Activated CD4-positive, alpha-beta T cell treated with anti-CD3 and anti-CD28 coated beads, Interleukin-2, Interleukin-4, amounts not matched to agents 100 ng/mL and 50 ng/mL, durations not matched to agents 16 hours and 8 hours (primary cell): ENCODE measurements at regions not wholly inside any gene's neighbourhood (a gene's known extent, or its start where the extent isn't known, plus 50 kb on each side); places are given as distances from the start of the nearest gene placed in this dataset.

Experiments
- DNase-seq: peaks from one replicate; pipeline ENCODE4 v3.0.0-alpha.2; 2020; ENCODE audit warnings: low spot score

DNA sequence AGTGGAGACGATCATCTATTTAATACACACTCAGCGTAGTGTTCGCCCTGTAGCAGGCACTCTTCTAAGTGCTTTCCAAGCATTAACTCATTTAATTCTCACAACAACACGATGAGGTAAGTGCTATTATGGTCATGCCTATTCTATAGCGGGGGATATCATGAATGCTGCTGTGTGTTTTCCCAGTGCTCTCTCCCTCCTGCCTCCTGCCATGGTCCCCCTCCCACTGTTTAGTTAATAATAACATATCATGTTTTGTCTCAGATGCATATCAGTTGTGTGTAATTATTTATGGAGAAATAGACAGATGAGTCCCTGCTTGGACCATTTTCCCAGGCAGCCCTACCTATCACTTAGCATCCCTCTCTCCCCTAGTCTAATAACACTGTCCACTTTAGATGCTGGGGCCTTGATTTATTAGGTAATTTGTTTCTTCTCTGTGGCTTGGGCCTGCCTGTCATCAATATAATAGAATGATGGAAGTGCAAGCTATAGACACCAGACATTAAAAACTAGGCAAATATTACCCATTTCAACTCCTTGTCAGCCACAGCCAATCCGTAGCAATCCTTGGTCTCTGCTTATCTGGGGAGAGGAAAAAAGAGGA is 122.9 kb upstream of the TLE3 start:
- DNase-seq = no peak

DNA sequence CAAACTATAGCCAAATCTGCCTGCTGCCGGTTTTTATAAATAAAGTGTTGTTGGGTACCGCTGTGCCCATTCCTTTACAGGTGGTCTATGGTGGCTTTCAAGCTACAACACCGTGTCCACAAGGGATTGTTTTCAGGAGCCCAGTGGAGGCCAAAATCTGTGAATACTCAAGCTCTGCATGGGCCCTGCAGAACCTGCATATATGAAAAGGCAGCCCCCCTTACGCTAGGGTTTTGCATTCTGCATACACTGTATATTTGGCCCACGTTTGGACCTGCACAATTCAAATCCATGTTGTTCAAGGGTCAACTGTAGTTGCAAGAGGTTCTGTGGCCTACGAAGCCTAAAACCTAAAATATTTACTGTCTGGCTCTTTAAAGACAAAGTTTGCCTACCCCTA is 122.2 kb upstream of the TLE3 start:
- DNase-seq = no peak

DNA sequence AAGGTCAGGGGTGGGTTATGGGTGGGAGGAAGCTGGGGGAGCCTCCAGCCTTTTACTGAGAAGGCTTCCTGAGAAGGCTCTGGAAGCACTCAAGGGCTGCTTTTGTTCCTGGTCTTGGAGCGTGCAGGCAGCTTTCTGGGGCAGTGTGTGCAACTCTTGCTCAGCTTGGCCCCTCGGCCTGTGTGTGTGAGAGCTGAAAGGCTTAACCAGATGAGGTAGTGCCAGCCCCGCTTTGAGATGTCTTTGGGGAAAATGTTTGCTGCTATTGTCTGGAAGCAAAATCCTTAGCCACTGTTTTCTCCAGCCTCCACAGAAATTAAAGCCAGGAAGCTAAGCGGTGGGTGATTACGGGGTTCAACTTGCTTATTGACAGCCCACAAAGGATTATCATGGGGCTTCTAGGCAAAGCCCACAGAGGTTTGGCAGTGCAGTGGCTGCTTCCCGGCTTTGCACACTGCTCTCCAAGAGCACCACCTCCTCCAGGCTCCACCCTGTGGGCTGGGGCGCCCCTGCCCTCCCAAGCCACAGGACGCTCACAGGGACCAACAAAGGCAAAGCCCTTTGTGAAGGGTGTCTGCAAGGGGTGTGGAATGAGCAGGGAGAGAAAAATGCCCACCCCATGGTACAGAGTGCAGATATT is 121.7 kb upstream of the TLE3 start:
- no peak for DNase-seq

DNA sequence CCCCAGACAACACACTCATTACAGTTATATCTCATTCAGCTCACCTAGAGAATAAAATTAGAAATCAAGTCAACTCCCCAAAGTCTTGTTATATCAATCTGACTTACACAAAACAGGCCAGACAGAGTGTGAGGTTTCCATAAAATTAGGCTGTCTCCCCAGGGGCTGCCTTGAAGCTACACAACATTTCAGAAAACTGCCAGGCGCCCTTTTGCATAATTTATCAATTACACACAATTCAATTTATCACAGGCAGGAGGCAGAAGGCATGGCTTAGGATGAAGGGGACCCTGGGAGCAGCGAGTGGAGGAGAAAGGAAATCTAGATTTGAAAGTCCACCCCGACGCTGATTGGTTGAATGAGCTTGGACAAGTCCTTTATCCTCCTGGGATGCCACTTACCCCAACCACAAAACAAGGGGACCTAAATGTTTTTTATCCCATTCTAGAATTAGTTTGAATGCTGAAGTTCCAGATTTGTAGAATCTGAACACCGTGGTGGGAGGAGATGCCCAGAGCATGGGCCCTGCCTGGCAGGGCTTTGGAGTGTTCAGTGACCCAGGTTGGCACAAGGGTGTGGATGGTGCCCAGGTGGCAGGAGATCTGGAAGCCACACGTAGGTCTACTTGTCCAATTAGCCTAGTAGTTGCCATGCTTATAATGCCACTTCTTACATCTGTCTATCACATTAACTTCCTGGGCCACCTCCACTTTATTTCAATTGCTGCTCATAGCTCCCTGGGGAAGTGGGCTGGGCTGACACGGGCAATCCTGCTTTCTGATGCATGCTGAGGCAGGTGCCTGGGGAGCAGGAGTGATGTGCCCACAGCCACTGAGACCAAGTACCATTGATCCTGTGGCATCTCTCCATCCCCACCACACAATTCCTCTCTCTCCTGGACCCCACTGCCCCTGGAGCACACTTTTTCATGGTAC is 119.8 kb upstream of the TLE3 start:
- no peak for DNase-seq

DNA sequence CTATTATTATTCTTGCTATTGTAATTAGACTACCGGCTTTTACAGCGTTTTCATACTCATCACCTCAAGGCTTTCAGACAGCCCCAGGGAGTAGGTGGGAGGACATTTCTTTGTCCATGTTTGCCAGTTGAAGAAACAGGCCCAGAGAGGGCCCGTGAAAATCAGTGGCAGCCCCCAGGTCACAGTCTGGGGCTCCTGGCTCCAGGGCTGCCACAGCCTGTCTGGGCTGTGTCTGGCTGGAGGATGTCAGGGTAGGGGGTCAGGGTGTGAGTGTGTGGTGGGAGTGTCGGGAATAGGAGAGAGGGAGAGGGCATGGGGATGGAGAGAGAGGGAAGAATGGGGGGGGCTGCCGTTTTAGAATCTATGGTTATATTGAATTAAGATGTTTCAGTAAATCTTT is 118.2 kb upstream of the TLE3 start:
- DNase-seq = no peak

- no peak for DNase-seq
These were observed 117.4 kb upstream of the TLE3 start for GRCh38 chr15:70214941-70215635.

GRCh38 chr15:70214276-70214675 is 116.6 kb upstream of the TLE3 start:
- no peak for DNase-seq

DNA sequence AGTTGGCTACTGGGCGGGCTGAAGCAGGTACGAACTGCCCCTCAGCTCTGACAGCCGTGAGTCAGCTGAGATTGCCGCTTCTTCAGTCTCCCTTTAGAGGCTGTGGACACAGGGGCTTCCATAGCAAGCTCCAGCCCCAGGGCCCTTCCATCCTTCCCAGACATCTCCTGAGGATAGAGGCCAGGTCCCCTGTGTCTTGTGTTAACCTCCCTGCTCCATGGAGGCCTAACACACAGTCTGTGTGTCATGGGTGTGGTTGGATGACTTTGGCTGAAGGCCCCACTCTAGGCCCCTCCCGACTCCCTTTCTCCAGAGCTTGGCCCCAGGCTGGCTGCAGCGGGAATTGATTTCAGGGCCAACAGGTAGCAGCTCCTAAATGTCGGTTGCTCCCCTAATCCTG is 116.1 kb upstream of the TLE3 start:
- no peak for DNase-seq

DNA sequence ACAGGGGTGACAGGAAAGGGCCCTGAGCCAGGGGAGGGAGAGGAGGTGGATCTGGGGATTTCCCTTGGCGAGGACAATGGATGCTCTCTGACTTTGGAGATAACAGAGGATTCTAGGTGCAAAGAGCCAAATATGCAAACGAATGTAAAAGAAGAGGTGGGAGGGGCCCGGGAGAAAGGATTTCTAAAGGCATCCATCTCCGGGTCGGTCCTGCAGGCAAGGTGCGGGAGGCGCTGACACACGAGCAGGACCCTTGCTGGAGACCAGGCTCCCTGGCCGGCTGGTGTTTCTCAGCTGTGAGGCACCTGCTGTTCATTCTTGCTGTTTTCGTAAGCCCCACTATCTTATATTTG is 115.2 kb upstream of the TLE3 start:
- no peak for DNase-seq

DNA sequence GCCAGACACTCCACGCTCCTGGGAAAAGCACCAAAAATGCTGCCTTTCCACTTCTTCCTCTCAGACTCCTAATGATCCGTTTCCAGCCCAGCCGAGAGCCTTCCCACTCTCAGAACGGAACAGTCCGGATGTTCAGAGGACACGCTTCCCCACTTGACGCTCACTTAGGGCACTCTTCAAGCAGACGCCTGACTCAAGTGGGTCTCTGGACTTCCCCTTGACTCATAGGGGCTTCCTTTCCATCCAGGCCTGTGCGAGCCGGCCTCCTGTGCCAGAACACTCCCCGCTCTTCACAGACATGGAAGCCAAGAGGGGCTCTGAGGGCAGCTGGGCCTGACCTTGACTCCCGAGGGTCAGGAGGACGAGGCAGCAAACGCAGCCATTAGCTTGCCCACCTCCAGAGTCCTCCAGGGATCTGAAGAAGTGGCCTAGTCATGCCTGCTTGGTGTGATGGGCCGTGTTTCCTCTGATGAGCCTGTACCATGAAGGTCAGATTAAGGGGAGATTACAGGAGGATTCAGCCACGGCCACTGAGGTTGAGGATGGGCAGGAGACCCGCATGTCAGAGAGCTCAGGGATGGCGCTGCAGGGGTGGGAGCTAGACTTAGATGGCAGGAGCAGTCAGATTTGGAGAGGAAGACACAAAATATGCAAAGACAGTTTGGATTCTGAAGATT is 114.7 kb upstream of the TLE3 start:
- no peak for DNase-seq

- DNase-seq = no peak
These were observed 112.8 kb upstream of the TLE3 start for GRCh38 chr15:70210528-70210927.

DNA sequence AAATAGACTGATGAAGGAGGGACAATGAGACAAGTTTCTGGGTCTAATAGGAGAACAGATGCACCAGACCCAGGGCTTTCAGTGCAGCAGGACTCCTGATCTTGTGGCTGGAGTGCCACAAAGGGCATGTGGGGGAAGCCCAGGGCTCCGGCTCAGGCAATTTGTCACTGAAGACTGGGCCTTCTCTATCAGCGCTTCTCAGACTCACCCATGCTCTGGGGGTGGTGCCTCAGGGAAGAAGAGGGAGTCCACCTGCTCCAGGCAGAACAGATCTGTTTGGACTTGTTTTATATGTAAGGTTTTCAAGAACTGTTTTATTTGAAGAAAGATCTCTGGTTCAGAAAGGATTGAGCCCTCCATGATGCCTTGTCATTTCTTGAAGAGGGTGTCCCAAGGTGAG is 112.4 kb upstream of the TLE3 start:
- no peak for DNase-seq

DNA sequence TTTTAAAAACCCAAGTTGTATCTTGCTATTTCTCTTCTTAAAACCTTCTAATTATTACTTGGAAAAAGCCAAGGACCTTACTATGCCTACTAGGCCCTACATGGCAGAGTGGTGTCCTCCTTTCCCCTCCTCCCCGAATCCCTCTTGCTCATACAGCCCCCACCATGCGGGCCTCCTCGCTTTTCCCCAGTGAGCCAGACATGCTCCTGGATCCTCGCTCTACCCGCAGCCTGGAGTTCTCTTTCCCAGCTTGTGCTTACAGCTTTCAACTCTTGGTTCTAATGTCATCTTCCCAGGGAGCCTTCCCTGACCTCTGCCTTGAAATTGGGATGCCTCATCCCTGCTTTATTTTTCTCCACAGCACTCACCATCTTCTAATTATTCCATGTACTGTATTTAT is 111.8 kb upstream of the TLE3 start:
- DNase-seq = no peak

DNA sequence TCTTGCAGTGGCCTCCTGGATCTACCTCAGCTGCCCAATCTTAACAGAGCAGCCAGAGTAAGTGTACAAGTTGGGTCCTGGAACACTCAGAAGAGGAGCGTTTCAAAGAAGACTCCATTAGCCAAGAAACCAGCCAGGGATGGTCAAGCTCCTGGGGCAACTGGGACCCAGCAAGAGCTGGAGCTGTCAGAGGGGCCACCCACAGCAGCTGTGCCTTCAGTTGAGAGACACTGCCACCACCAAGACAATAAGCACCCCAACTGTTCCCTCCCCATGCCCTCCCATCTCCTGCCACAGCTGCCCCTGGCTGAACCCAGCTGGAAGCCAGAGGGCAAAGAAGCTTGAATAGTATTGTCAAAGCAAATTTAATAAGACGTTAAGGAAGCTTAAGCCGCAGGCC is 110.6 kb upstream of the TLE3 start:
- no peak for DNase-seq

GRCh38 chr15:70206668-70207067 is 109.0 kb upstream of the TLE3 start:
- no peak for DNase-seq

GRCh38 chr15:70204652-70205051 is 106.9 kb upstream of the TLE3 start:
- DNase-seq = no peak

- DNase-seq = no peak
These were observed 106.4 kb upstream of the TLE3 start for GRCh38 chr15:70203981-70204560.

- DNase-seq = no peak
These were observed 105.0 kb upstream of the TLE3 start for GRCh38 chr15:70202756-70203155.

DNA sequence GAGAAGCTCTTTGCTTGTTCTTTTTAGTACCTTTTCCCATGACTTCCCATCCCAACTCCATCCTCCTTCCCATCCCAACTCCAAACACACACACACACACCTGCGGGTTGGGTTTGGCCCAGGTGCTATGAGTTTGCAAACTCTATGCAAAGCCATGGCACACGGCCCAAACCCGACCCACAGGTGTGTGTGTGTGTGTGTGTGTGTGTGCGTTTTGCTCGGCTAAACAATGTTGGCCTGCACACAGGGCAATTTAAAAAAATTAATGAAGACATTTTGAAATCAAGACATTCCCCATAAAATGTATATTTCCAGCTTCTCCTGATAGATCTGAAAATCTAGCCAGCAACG is 103.7 kb upstream of the TLE3 start:
- no peak for DNase-seq

DNA sequence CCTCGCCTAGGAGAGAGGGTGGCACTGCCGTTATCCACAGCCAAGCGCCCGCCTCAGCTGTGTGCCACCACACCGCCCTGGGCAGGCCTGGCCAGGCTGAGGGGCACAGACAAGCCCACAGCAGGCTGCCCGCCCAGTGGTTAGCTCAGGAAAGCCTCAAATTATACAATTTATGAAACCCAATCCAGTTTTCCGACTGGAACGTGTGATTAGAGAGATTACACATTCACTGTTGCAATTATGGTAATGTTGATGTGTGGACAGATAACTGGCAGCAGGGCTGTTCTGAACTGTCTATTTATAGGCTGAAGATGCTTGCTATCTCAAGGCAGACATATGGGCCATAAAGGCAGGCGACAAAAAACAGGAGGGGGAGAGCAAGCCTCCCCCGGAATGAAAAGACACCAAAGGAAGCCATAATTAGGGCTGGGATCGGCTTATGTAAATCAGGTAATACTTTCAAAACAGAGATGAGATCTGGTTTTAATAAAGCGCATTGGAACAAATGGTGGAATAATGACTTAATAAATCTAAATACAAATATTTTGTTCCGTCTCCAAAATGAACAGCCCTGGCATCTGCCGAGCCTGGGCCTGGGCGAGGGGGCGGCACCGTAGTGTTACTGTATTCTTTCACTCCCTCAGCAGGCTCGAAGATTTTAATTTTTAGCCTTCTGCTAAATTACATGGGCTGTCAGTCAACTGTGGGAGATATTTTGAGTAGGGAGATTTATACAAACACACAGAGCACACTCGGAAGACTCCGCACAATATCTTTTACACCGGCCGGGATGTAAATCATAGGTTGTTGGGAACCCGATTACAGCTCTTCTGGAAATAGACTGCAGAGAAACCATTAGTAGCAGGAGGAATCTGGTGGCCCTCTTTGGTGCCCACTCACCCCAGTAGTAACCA is 103.1 kb upstream of the TLE3 start:
- no peak for DNase-seq
